SKM-1 treated with dmso at 0.1 percent for 144 hours (cell line): ENCODE measurements at regions not wholly inside any gene's neighbourhood (a gene's known extent, or its start where the extent isn't known, plus 50 kb on each side); places are given as distances from the start of the nearest gene placed in this dataset.

Source experiments
- DNase-seq: peaks from one replicate; lab custom pipeline; 2025; ENCODE audit not compliant: unreplicated experiment; lab: John Stamatoyannopoulos, UW

DNA sequence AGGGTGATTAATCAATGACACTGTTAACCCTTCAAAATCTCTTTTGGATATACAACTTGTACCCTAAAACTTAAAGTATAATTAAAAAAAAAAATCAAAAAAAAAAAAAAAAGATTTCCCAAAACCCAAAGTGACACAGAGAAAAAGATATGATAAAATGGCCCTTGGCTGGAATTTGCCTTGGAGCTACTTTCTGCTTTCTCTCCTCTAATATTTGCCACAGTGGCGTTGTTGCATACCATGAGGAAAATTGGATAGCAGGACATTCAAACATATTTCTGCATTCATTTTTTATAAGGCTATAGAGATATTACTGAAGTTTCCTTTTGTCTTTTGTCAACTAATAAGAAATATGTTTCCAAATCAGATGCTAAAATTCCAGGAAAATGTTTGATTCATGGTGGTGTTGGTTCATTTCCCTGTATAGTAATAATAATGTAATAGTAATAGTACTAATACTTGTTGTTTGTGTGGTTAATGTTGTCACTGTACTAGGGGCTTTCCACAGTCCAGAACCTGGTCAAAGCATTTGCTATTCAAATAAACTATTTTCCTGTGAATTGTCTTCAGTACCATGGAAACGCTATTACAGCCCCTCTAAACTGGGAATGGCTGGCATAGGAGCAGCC, 441.3 kb upstream of the THBS1 start:
- no peak for DNase-seq

GRCh38 chr15:39140060-39140604, 440.7 kb upstream of the THBS1 start:
- DNase-seq = no peak

DNA sequence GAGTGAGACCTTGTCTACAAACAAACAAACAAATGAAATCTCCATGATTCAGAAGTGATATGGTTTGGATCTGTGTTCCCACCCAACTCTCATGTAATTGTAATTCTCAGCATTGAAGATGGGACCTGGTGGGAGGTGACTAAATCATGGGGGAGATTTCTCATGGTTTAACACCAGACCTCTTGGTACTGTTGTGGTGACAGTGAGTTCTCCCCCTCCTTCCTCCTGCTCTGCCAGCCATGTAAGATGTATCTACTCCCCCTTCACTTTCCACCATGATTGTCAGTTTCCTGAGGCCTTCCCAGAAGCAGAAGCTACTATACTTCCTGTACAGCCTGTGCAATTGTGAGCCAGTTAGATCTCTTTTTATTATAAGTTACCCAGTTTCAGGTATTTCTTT, 438.4 kb upstream of the THBS1 start:
- no peak for DNase-seq

DNA sequence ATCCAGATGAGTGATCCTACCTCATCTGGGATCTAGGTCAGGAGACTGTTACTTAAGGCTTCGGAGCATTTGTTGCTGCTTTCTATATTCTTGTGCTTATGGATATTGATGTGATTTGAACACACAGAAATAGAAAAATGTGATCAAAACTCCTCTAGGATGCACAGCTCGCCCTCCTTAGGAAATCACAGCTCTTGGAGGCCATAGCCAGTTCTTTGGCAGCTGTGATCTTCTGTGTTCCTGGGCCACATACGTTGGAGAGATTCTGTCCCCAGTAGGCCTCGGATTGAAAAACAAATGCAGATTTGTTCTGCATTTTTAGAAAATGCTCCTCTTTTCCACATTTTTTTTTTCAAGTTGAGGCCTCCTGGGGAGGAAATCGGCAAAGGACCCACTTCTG, 437.4 kb upstream of the THBS1 start:
- no peak for DNase-seq

DNA sequence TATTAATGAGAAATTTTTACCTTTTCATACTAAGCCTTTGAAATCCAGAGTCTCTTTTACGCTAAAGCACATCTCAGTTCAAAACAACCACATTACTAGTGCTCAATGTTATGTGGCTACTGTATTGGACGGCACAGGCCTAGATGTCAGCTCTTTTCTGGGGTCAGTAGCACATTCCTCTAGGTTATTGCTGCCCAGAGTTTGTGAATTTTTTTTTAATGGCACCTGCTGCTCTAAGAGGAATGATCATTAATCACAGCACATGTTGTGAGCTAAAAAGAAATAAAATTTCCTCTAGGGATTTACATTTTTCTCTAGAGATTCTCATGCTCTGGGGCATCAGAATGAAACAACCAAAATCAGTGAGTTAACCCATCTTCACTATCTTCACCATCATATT, 436.8 kb upstream of the THBS1 start:
- DNase-seq = no peak

GRCh38 chr15:39144613-39145499, 436.0 kb upstream of the THBS1 start:
- DNase-seq = no peak

DNA sequence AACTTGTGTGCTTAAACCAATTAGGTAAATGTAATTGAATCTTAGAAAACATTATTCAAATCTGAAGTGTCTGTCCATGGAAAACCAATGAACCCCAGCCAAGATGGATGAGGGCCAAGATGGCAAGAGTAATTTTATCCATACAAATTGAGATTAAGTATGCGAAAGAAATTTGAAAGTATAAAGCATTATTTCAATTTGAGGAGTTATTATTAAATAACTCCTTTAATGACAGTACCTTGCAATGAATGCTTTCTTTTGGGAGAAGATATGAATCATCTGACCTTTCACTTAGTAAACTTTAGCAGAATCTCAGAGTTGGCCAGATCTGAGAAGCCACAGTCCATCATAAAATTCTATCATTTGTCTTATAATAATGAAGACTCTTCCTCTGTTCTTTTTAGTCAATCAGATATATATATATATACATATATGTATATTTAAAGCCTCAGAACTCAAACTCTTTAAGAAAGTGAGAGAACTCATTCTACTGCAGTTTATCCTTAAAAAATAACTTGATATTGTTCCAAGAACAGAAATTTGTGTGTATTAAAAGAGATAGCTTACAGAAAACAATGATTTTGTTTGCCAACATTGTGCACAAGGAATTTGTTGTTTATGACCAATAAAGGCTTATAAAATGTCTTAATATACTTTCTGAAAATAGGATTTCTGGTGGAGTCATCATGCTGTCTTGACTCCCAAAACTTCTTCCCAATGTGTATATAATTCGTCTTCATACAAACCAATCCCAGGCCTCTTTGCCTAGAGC, 434.8 kb upstream of the THBS1 start:
- no peak for DNase-seq

GRCh38 chr15:39149636-39150150, 431.2 kb upstream of the THBS1 start:
- DNase-seq = no peak

- DNase-seq = no peak
These were observed 429.3 kb upstream of the THBS1 start for GRCh38 chr15:39151545-39151944.

- no peak for DNase-seq
These were observed 427.7 kb upstream of the THBS1 start for GRCh38 chr15:39153058-39153714.

- no peak for DNase-seq
These were observed 427.2 kb upstream of the THBS1 start for GRCh38 chr15:39153716-39154115.

GRCh38 chr15:39154227-39154638, 426.6 kb upstream of the THBS1 start:
- DNase-seq = no peak

- no peak for DNase-seq
These were observed 426.1 kb upstream of the THBS1 start for GRCh38 chr15:39154776-39155175.

DNA sequence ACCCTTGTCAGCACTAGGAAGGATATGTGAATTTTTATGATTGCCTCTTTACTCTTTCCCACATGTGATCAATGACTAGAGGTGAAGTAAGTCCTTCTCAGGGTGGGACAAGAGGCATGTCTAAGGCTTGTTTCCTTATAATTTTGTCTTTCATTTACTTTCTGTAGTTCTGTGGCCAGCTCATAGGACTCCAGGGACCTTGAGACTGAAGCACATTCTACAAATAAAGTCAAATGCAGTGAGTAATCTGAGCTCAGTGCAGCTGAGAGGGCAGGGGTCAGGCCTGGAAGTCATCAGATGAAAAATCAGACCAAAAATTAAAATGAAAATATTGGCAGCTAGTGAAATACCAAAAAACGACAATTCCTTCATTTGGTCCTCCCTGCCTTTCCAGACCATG, 424.7 kb upstream of the THBS1 start:
- no peak for DNase-seq

DNA sequence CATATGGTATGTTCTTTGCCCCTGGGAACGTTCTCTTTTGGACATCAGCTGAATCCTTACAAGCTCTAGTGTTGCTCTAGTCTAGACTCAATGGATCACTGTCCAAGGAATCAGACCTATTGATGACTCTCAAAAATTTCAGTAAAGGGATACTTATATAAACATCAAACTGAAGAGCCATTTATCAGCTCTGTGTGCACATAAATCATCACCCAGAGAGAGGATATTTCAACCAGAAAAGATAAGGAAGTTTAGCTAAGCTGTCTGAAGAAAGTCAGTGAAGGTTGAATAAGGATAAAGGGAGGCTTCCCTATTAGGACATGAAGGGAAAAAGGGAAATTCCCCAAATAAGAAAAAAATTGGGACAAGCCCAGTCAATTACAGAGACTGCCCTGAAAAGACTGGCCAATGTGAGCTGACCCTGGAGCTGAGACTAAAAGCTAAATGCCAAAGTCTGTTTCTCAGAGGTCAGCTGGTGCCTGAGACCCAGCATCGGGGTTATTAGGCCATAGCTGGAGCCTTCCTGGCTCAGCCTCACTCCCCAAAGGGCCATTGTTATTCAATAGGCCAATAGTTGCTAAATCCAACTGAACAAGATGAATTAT, 424.1 kb upstream of the THBS1 start:
- no peak for DNase-seq

GRCh38 chr15:39157882-39158281, 423.0 kb upstream of the THBS1 start:
- DNase-seq = no peak

DNA sequence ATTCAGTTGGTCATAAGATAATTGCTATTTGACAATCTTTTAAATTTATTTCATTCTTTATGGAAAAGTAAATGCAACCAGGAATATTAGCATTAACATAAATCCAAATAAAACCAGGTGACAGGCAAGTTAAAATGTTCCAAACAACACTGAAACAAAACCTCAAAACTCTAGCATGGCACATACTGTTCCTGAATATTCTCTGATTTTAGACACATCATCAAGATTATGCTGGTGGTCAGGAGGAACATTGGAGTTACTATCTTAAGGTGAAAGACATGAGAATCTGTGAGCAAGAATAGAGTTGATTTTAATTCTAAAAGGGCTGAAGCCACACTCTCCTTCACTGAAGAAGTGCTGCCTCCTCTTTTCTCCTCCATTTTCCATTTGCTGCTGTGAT, 421.0 kb upstream of the THBS1 start:
- DNase-seq = no peak

DNA sequence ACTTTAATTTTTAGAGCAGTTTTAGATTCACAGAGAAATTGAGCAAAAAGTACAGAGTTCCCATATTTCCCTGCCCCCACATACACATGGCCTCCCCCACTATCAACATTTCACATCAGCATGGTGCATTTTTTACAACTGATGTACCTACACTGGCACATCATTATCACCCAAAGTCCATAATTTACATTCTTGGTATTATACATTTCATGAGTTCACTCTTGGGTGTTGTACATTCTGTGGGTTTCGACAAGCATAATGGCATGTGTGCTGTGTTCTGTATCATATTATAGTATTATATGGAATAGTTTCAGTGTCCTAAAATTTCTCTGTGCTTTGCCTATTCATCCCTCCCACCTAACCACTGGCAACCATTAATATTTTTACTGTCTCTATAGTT, 419.8 kb upstream of the THBS1 start:
- no peak for DNase-seq

DNA sequence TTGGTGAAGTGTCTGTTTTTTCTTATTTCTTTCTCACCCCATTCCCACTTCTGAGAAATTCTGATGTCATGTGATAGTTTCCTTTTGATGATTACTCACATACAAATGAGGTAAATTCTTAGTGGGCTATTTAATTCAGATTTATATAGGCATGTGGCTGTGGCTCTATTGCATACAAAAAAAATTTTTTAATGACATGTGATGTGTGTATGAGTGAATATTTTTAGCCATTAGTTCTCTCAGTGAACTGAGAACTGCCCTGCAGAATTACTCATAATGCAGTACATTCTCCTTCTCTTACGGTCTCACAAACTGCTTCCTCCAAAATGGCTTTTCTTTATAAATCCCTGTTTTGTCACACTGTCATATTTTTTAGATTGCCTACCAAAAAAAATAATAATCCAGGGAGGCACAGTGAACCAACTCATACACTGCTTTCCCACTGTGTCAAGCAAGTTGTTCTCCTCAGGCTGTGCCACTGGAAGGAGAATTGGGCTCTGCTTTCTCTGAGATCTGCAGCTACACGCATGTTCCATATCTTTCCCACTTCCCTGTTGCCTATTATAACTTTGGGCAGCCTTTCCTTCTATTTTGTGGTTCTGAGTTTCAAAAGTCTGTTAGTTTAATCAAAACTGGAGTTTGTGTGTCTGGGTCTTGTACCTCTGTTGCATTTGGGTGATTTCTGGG, 415.7 kb upstream of the THBS1 start:
- no peak for DNase-seq
